ENCODE measurements at regions not wholly inside any gene's neighbourhood (a gene's known extent, or its start where the extent isn't known, plus 50 kb on each side); places are given as distances from the start of the nearest gene placed in this dataset.
"Not testable (repeated sequence)": the region's sequence is repeated elsewhere in the genome, so short reads cannot be mapped to it uniquely, and the experiment has no call there.

DNA sequence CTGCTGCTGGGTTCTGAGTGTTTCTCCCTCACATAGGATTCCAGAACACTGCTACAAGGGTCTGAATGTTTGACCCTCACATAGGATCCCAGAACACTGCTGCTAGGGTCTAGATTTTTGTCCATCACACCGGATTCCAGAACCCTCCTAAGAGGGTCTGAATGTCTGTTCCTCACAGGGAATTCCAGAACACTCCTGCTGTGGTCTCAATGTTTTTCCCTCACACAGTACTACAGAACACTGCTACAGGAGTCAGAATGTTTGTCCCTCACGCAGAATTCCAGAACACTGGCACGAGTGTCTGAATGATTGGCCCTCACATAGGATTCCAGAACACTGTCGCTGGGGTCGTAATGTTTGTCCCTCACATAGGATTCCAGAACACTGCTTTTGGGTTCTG is 221.6 kb downstream of the FOXD4L6 start:
- TF ChIP-seq, protein P1, sequence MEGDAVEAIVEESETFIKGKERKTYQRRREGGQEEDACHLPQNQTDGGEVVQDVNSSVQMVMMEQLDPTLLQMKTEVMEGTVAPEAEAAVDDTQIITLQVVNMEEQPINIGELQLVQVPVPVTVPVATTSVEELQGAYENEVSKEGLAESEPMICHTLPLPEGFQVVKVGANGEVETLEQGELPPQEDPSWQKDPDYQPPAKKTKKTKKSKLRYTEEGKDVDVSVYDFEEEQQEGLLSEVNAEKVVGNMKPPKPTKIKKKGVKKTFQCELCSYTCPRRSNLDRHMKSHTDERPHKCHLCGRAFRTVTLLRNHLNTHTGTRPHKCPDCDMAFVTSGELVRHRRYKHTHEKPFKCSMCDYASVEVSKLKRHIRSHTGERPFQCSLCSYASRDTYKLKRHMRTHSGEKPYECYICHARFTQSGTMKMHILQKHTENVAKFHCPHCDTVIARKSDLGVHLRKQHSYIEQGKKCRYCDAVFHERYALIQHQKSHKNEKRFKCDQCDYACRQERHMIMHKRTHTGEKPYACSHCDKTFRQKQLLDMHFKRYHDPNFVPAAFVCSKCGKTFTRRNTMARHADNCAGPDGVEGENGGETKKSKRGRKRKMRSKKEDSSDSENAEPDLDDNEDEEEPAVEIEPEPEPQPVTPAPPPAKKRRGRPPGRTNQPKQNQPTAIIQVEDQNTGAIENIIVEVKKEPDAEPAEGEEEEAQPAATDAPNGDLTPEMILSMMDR (IDR thresholded peaks at IDR 0.05) = not testable (repeated sequence)
- not testable (repeated sequence) for TF ChIP-seq POLR2AphosphoS5 (IDR thresholded peaks at IDR 0.05)

Data from sigmoid colon (tissue), 4 donors.